ENCODE measurements at regions not wholly inside any gene's neighbourhood (a gene's known extent, or its start where the extent isn't known, plus 50 kb on each side); places are given as distances from the start of the nearest gene placed in this dataset.
A peak's percentile ranks its signal among the peaks of the same experiment; 100 is the strongest.

DNA sequence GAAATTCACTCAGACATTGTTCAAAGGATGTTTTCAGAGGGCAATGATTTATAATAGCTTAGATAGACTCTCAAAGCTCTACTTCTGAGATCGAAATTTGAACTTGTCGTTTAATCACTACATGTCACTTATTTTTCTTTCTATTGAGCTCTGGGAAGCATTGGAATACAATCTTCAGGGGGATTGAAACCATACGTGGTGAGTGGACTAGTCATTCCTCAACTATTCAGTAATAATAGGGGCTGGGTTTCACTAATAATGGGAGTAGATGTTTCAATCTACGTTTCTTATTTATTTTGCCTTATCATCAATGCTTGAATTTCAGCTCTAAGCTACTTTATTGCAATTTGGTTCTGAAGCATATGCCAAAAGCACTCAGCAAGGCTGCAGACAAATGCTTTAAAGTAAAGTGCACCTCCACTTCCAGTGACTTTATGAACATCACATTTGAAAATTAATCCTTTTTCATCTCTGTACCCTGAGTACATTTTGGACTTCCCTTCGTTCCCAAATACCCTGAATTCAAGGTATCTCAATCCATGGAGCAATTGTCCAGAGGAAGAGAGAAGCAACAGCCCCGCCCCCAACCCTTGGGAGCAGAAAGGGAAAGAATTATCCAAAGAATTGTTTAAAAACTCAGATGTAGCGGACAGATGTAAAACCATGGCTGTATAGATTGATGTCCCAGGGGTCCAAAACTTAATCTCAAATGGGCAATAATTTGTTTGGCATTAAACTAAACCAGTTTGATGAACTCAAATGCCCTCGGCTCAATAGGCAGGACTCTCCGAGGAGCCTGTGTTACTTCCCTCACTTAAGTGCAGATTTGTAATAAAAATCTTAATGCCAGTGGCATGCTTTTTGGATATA lies 68.1 kb downstream of the HFE start:
- peaks cover 0 to 7% of the 10 kb centered on the region in 2 experiments for H3K9me3 ChIP-seq (ENCODE audit: control insufficient read depth in 1 of 2, insufficient read depth in 1 of 2, low read length in 2 of 2)
- DNase-seq = peak in 3 of 14 experiments; percentile 35 to 38 (median 37)
- Mint-ChIP-seq H3K4me1 (ENCODE audit: low read depth) (peaks cover 38% of the 10 kb centered on the region), H3K27ac (peak overlapping the region; percentile 97), H3K27me3 (peaks cover 12% of the 10 kb centered on the region), H3K4me3 (peak overlapping the region; percentile 99), H3K36me3 (ENCODE audit: low read depth) (peaks cover 44% of the 10 kb centered on the region), H3K9me3 (no peaks in the 10 kb centered on the region)
- H3K36me3 ChIP-seq (ENCODE audit: insufficient read depth, low read length) = no peaks in the 10 kb centered on the region
- ATAC-seq (ENCODE audit: poor library complexity) = no peak
- intact Hi-C loops (cut with DNase I, micrococcal nuclease) = loop anchor here (5.0 to 10.0 kb wide), 2 partner anchors 90 to 992 kb away; a partner anchor contains a TSS
- CTCF ChIA-PET = interaction anchor here (1.2 to 5.0 kb wide), 5 partner anchors 29 to 60 kb away, joined by 3 to 35 read pairs (median 9); a partner anchor contains a TSS
- POLR2A ChIA-PET = interaction anchor here (0.8 to 11.5 kb wide), 52 partner anchors 8 to 1739 kb away, joined by 3 to 3030 read pairs (median 38); partner anchors contain the start of genes HFE, HMGN4 and TRIM38
- no peaks in the 10 kb centered on the region for H3K27me3 ChIP-seq (ENCODE audit: control insufficient read depth in 1 of 2, insufficient read depth in 2 of 2, low read length in 2 of 2)
- TF ChIP-seq, protein P1, sequence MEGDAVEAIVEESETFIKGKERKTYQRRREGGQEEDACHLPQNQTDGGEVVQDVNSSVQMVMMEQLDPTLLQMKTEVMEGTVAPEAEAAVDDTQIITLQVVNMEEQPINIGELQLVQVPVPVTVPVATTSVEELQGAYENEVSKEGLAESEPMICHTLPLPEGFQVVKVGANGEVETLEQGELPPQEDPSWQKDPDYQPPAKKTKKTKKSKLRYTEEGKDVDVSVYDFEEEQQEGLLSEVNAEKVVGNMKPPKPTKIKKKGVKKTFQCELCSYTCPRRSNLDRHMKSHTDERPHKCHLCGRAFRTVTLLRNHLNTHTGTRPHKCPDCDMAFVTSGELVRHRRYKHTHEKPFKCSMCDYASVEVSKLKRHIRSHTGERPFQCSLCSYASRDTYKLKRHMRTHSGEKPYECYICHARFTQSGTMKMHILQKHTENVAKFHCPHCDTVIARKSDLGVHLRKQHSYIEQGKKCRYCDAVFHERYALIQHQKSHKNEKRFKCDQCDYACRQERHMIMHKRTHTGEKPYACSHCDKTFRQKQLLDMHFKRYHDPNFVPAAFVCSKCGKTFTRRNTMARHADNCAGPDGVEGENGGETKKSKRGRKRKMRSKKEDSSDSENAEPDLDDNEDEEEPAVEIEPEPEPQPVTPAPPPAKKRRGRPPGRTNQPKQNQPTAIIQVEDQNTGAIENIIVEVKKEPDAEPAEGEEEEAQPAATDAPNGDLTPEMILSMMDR (IDR thresholded peaks at IDR 0.05) = no peak
- peak overlapping the region; percentile 92 for H3K4me3 ChIP-seq (ENCODE audit: low read length)
- peaks cover 29% of the 10 kb centered on the region for H3K4me1 ChIP-seq (ENCODE audit: insufficient read depth, low read length)
- H3K27ac ChIP-seq (ENCODE audit: low read depth in 1 of 2, low read length in 2 of 2) = peak overlapping the region; percentile 67 to 91

DNA sequence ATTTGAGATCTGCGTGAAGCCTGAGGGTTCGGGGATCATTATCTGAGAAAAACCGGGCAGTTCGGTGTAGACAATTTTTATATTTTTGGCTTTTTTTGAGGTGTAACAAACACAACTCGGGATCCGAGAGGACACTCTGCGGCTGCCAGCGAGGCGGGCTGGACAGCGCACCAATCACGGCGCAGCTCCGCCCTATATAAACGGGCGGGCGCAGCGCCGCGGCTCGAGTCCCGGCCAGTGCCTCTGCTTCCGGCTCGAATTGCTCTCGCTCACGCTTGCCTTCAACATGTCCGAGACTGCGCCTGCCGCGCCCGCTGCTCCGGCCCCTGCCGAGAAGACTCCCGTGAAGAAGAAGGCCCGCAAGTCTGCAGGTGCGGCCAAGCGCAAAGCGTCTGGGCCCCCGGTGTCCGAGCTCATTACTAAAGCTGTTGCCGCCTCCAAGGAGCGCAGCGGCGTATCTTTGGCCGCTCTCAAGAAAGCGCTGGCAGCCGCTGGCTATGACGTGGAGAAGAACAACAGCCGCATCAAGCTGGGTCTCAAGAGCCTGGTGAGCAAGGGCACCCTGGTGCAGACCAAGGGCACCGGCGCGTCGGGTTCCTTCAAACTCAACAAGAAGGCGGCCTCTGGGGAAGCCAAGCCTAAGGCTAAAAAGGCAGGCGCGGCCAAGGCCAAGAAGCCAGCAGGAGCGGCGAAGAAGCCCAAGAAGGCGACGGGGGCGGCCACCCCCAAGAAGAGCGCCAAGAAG lies 69.0 kb downstream of the HFE start:
- H3K27ac Mint-ChIP-seq = peak overlapping the region; percentile 97
- peaks cover 40% of the 10 kb centered on the region for H3K4me1 Mint-ChIP-seq (ENCODE audit: low read depth)
- no peaks in the 10 kb centered on the region for H3K9me3 Mint-ChIP-seq
- peak; percentile 76 to 94 (median 88) for DNase-seq
- Histone ChIP-seq H3K27me3 (ENCODE audit: control insufficient read depth in 1 of 2, insufficient read depth in 2 of 2, low read length in 2 of 2) (no peaks in the 10 kb centered on the region), H3K4me1 (ENCODE audit: insufficient read depth, low read length) (peaks cover 37% of the 10 kb centered on the region), H3K36me3 (ENCODE audit: insufficient read depth, low read length) (no peaks in the 10 kb centered on the region), H3K9me3 (ENCODE audit: control insufficient read depth in 1 of 2, insufficient read depth in 1 of 2, low read length in 2 of 2) (peaks cover 0 to 7% of the 10 kb centered on the region in 2 experiments), H3K4me3 (ENCODE audit: low read length) (peak overlapping the region; percentile 92), H3K27ac (ENCODE audit: low read depth in 1 of 2, low read length in 2 of 2) (peak overlapping the region; percentile 67 to 91)
- H3K36me3 Mint-ChIP-seq (ENCODE audit: low read depth) = peaks cover 44% of the 10 kb centered on the region
- H3K27me3 Mint-ChIP-seq = peaks cover 12% of the 10 kb centered on the region
- ChIA-PET POLR2A (interaction anchor here (0.6 to 11.5 kb wide), 71 partner anchors 9 to 1738 kb away, joined by 3 to 3030 read pairs (median 13); partner anchors contain the start of genes HFE, HMGN4 and TRIM38), CTCF (interaction anchor here (1.0 to 5.0 kb wide), 8 partner anchors 20 to 116 kb away, joined by 3 to 35 read pairs (median 7); a partner anchor contains a TSS)
- TF ChIP-seq, protein P1 (IDR thresholded peaks at IDR 0.05) = no peak
- intact Hi-C loops (cut with DNase I, micrococcal nuclease) = loop anchor here (1.0 to 10.0 kb wide), 6 partner anchors 31 to 991 kb away; a partner anchor contains a TSS
- peak overlapping the region; percentile 99 for H3K4me3 Mint-ChIP-seq
- ATAC-seq (ENCODE audit: poor library complexity) = peak; percentile 33

DNA sequence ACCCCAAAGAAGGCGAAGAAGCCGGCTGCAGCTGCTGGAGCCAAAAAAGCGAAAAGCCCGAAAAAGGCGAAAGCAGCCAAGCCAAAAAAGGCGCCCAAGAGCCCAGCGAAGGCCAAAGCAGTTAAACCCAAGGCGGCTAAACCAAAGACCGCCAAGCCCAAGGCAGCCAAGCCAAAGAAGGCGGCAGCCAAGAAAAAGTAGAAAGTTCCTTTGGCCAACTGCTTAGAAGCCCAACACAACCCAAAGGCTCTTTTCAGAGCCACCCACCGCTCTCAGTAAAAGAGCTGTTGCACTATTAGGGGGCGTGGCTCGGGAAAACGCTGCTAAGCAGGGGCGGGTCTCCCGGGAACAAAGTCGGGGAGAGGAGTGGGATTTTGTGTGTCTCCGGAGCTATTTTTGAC lies 69.6 kb downstream of the HFE start:
- TF ChIP-seq, protein P1 (IDR thresholded peaks at IDR 0.05) = no peak
- Histone ChIP-seq H3K4me1 (ENCODE audit: insufficient read depth, low read length) (peaks cover 41% of the 10 kb centered on the region), H3K4me3 (ENCODE audit: low read length) (peak overlapping the region; percentile 92), H3K27ac (ENCODE audit: low read depth in 1 of 2, low read length in 2 of 2) (peak overlapping the region; percentile 67 to 91), H3K27me3 (ENCODE audit: control insufficient read depth in 1 of 2, insufficient read depth in 2 of 2, low read length in 2 of 2) (no peaks in the 10 kb centered on the region), H3K36me3 (ENCODE audit: insufficient read depth, low read length) (no peaks in the 10 kb centered on the region), H3K9me3 (ENCODE audit: control insufficient read depth in 1 of 2, insufficient read depth in 1 of 2, low read length in 2 of 2) (peaks cover 0 to 7% of the 10 kb centered on the region in 2 experiments)
- peak overlapping the region; percentile 97 for H3K27ac Mint-ChIP-seq
- CTCF ChIA-PET = interaction anchor here (1.0 to 5.0 kb wide), 7 partner anchors 19 to 115 kb away, joined by 3 to 35 read pairs (median 9); a partner anchor contains a TSS
- POLR2A ChIA-PET = interaction anchor here (0.6 to 11.5 kb wide), 75 partner anchors 9 to 1737 kb away, joined by 3 to 3030 read pairs (median 11); partner anchors contain the start of genes HFE, HMGN4 and TRIM38
- DNase-seq (peak in 10 of 14 experiments; percentile 42 to 80 (median 62)), ATAC-seq (ENCODE audit: poor library complexity) (peak; percentile 7)
- H3K9me3 Mint-ChIP-seq = no peaks in the 10 kb centered on the region
- peaks cover 44% of the 10 kb centered on the region for H3K36me3 Mint-ChIP-seq (ENCODE audit: low read depth)
- intact Hi-C loops (cut with DNase I, micrococcal nuclease) = loop anchor here (1.0 to 10.0 kb wide), 9 partner anchors 32 to 990 kb away; a partner anchor contains a TSS
- H3K4me1 Mint-ChIP-seq (ENCODE audit: low read depth) = peaks cover 40% of the 10 kb centered on the region
- peaks cover 12% of the 10 kb centered on the region for H3K27me3 Mint-ChIP-seq
- H3K4me3 Mint-ChIP-seq = peak overlapping the region; percentile 99

Data from CD4-positive, alpha-beta T cell (primary cell).